ENCODE measurements at regions not wholly inside any gene's neighbourhood (a gene's known extent, or its start where the extent isn't known, plus 50 kb on each side); places are given as distances from the start of the nearest gene placed in this dataset.
"Not testable (repeated sequence)": the region's sequence is repeated elsewhere in the genome, so short reads cannot be mapped to it uniquely, and the experiment has no call there.

- Histone ChIP-seq H3K4me3 (ENCODE audit: control insufficient read depth in 1 of 2, extremely low read depth in 1 of 2, low read length in 1 of 2) (no peak overlapping the region), H3K27ac (ENCODE audit: low read length) (no peak overlapping the region), H3K27me3 (replicated peaks in 1 of 2; ENCODE audit: control insufficient read depth in 2 of 2, extremely low read depth in 1 of 2, insufficient read depth in 2 of 2, low read length in 1 of 2) (no peaks in the 10 kb centered on the region), H3K4me1 (ENCODE audit: control insufficient read depth in 1 of 2, extremely low read depth in 1 of 2, insufficient read depth in 2 of 2, low read length in 2 of 2) (no peaks in the 10 kb centered on the region), H3K36me3 (ENCODE audit: control insufficient read depth in 2 of 2, extremely low read depth in 1 of 2, insufficient read depth in 1 of 2, low read length in 1 of 2) (no peaks in the 10 kb centered on the region), H3K9me3 (no peaks in the 10 kb centered on the region)
- no peak overlapping the region for H3K4me3 Mint-ChIP-seq
- CTCF ChIA-PET, result no interaction called here
- H3K4me1 Mint-ChIP-seq, result no peaks in the 10 kb centered on the region
- POLR2A ChIA-PET, result no interaction called here
- H3K27me3 Mint-ChIP-seq, result no peaks in the 10 kb centered on the region
- no peak overlapping the region for H3K27ac Mint-ChIP-seq
- ATAC-seq (replicated peaks in 1 of 4) (no peak), DNase-seq (no peak)
- 51% methylated on average over 2 of the region's 4 CpGs for WGBS (ENCODE audit: insufficient coverage)
- H3K9me3 Mint-ChIP-seq, result peaks cover 0 to 11% (median 4%) of the 10 kb centered on the region in 3 donors
- no peaks in the 10 kb centered on the region for H3K36me3 Mint-ChIP-seq
Measured at GRCh38 chr9:115837618-115838017, 316.0 kb upstream of the PAPPA start.

GRCh38 chr9:115838417-115838816, 315.2 kb upstream of the PAPPA start:
- peaks cover 0 to 10% (median 4%) of the 10 kb centered on the region in 3 donors for H3K9me3 Mint-ChIP-seq
- no peaks in the 10 kb centered on the region for H3K4me1 Mint-ChIP-seq
- CTCF ChIA-PET, result no interaction called here
- Histone ChIP-seq H3K36me3 (ENCODE audit: control insufficient read depth in 2 of 2, extremely low read depth in 1 of 2, insufficient read depth in 1 of 2, low read length in 1 of 2) (no peaks in the 10 kb centered on the region), H3K27me3 (replicated peaks in 1 of 2; ENCODE audit: control insufficient read depth in 2 of 2, extremely low read depth in 1 of 2, insufficient read depth in 2 of 2, low read length in 1 of 2) (no peaks in the 10 kb centered on the region), H3K4me3 (ENCODE audit: control insufficient read depth in 1 of 2, extremely low read depth in 1 of 2, low read length in 1 of 2) (no peak overlapping the region), H3K9me3 (no peaks in the 10 kb centered on the region), H3K27ac (ENCODE audit: low read length) (no peak overlapping the region), H3K4me1 (ENCODE audit: control insufficient read depth in 1 of 2, extremely low read depth in 1 of 2, insufficient read depth in 2 of 2, low read length in 2 of 2) (no peaks in the 10 kb centered on the region)
- no peak for ATAC-seq (replicated peaks in 1 of 4)
- no peaks in the 10 kb centered on the region for H3K27me3 Mint-ChIP-seq
- H3K27ac Mint-ChIP-seq, result no peak overlapping the region
- no peak for DNase-seq
- no peaks in the 10 kb centered on the region for H3K36me3 Mint-ChIP-seq
- POLR2A ChIA-PET, result no interaction called here
- no peak overlapping the region for H3K4me3 Mint-ChIP-seq
- no CpG with 5 or more reads among the region's 3 CpGs for WGBS (ENCODE audit: insufficient coverage)

DNA sequence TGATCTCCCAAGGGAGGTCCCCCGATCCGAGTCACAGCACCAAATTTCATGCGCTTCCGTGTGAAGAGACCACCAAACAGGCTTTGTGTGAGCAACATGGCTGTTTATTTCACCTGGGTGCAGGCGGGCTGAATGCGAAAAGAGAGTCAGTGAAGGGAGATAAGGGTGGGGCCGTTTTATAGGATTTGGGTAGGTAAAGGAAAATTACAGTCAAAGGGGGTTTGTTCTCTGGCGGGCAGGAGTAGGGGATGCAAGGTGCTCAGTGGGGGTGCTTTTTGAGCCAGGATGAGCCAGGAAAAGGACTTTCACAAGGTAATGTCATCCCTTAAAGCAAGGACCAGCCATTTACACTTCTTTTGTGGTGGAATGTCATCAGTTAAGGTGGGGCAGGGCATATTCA, 309.2 kb upstream of the PAPPA start:
- DNase-seq; H3K27ac Mint-ChIP-seq; H3K4me1 Mint-ChIP-seq; H3K4me3 ChIP-seq (ENCODE audit: control insufficient read depth in 1 of 2, extremely low read depth in 1 of 2, low read length in 1 of 2); POLR2A ChIA-PET; H3K27me3 Mint-ChIP-seq; H3K36me3 Mint-ChIP-seq; H3K4me1 ChIP-seq (ENCODE audit: control insufficient read depth in 1 of 2, extremely low read depth in 1 of 2, insufficient read depth in 2 of 2, low read length in 2 of 2); H3K36me3 ChIP-seq (ENCODE audit: control insufficient read depth in 2 of 2, extremely low read depth in 1 of 2, insufficient read depth in 1 of 2, low read length in 1 of 2); H3K4me3 Mint-ChIP-seq; CTCF ChIA-PET; H3K27me3 ChIP-seq (replicated peaks in 1 of 2; ENCODE audit: control insufficient read depth in 2 of 2, extremely low read depth in 1 of 2, insufficient read depth in 2 of 2, low read length in 1 of 2); H3K9me3 ChIP-seq; ATAC-seq (replicated peaks in 1 of 4); H3K27ac ChIP-seq (ENCODE audit: low read length): not testable (repeated sequence)
- H3K9me3 Mint-ChIP-seq, result peaks cover 0 to 18% (median 0%) of the 10 kb centered on the region in 3 donors
- 90% methylated on average over 6 of the region's 8 CpGs for WGBS (ENCODE audit: insufficient coverage)

GRCh38 chr9:115845648-115846312, 307.8 kb upstream of the PAPPA start:
- no peaks in the 10 kb centered on the region for H3K9me3 ChIP-seq
- POLR2A ChIA-PET, result no interaction called here
- no peak overlapping the region for H3K27ac Mint-ChIP-seq
- H3K4me3 ChIP-seq (ENCODE audit: control insufficient read depth in 1 of 2, extremely low read depth in 1 of 2, low read length in 1 of 2), result no peak overlapping the region
- H3K27ac ChIP-seq (ENCODE audit: low read length), result no peak overlapping the region
- DNase-seq (no peak), ATAC-seq (replicated peaks in 1 of 4) (no peak)
- no peaks in the 10 kb centered on the region for H3K4me1 ChIP-seq (ENCODE audit: control insufficient read depth in 1 of 2, extremely low read depth in 1 of 2, insufficient read depth in 2 of 2, low read length in 2 of 2)
- H3K4me3 Mint-ChIP-seq, result no peak overlapping the region
- no peaks in the 10 kb centered on the region for H3K4me1 Mint-ChIP-seq
- no peaks in the 10 kb centered on the region for H3K36me3 Mint-ChIP-seq
- H3K36me3 ChIP-seq (ENCODE audit: control insufficient read depth in 2 of 2, extremely low read depth in 1 of 2, insufficient read depth in 1 of 2, low read length in 1 of 2), result no peaks in the 10 kb centered on the region
- 57% methylated on average over 1 of the region's 3 CpGs for whole genome bisulfite sequencing (ENCODE audit: insufficient coverage)
- no peaks in the 10 kb centered on the region for H3K27me3 ChIP-seq (replicated peaks in 1 of 2; ENCODE audit: control insufficient read depth in 2 of 2, extremely low read depth in 1 of 2, insufficient read depth in 2 of 2, low read length in 1 of 2)
- peaks cover 0 to 20% (median 2%) of the 10 kb centered on the region in 3 donors for H3K9me3 Mint-ChIP-seq
- H3K27me3 Mint-ChIP-seq, result no peaks in the 10 kb centered on the region
- CTCF ChIA-PET, result no interaction called here

DNA sequence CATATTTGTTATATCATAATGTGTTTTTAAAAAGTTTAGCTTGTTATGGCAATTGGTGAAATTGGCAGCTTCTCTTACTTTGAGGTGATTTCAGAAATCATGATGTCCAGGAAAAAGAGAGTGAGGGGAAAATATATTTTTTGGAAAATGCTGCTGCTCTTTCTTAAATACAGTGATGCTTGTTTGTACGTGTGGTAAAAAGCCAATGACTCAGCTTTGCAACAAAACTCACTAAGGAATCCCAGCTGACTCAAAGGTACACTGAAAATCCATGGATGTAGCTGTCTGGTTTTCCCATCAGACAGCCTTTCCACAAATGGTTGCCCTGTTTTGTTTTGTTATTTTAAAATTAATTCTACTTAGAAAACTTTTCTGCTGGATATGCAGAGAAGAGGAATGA, 306.4 kb upstream of the PAPPA start:
- ChIA-PET POLR2A (interaction anchor here in 1 of 2 donors (0.7 kb wide), 1 partner anchor 29 kb away, joined by 9 read pairs; no protein-coding TSS in a partner anchor), CTCF (no interaction called here)
- Mint-ChIP-seq H3K9me3 (peaks cover 0 to 22% (median 2%) of the 10 kb centered on the region in 3 donors), H3K27me3 (no peaks in the 10 kb centered on the region), H3K36me3 (no peaks in the 10 kb centered on the region), H3K4me1 (no peaks in the 10 kb centered on the region), H3K27ac (no peak overlapping the region), H3K4me3 (no peak overlapping the region)
- DNase-seq, result no peak
- no peaks in the 10 kb centered on the region for H3K27me3 ChIP-seq (replicated peaks in 1 of 2; ENCODE audit: control insufficient read depth in 2 of 2, extremely low read depth in 1 of 2, insufficient read depth in 2 of 2, low read length in 1 of 2)
- H3K4me1 ChIP-seq (ENCODE audit: control insufficient read depth in 1 of 2, extremely low read depth in 1 of 2, insufficient read depth in 2 of 2, low read length in 2 of 2), result no peaks in the 10 kb centered on the region
- H3K4me3 ChIP-seq (ENCODE audit: control insufficient read depth in 1 of 2, extremely low read depth in 1 of 2, low read length in 1 of 2), result no peak overlapping the region
- whole genome bisulfite sequencing (ENCODE audit: insufficient coverage), result no CpG with 5 or more reads among the region's 1 CpG
- H3K9me3 ChIP-seq, result no peaks in the 10 kb centered on the region
- no peak overlapping the region for H3K27ac ChIP-seq (ENCODE audit: low read length)
- no peaks in the 10 kb centered on the region for H3K36me3 ChIP-seq (ENCODE audit: control insufficient read depth in 2 of 2, extremely low read depth in 1 of 2, insufficient read depth in 1 of 2, low read length in 1 of 2)
- no peak for ATAC-seq (replicated peaks in 1 of 4)

DNA sequence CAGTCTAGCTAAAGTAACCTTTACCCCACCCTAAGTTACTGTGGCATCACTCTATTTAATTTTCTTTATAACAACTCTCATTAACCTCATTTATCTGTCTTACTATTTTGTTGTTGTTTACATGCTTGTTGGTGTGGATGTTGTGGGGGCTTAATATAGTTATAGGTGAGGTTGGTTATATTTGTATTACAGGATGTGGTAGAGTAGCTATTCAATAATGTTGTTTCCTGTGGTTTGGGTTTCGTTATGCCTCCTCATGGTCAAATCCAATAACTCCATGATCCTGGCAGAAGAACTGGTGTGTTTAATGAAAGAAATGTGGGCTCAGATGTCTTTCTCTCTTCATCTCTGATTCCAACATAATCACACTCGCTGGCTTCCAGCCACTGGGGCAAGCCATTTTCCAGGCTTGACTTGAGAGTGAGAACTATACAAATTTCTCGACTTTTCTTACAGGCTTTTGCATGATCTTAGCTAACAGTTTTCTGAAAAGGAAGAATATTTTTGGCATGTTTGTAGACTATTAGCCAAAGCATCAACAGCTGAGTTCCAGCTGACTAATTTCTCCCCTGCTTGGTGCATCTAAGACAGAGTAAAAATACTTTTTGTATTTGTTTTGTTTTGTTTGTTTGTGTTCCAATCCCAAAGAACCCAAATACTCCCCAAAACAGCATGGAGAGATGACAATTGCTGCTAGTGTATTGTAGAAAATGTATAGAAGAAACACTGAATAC, 303.7 kb upstream of the PAPPA start:
- POLR2A ChIA-PET, result no interaction called here
- no peaks in the 10 kb centered on the region for H3K36me3 ChIP-seq (ENCODE audit: control insufficient read depth in 2 of 2, extremely low read depth in 1 of 2, insufficient read depth in 1 of 2, low read length in 1 of 2)
- CTCF ChIA-PET, result interaction anchor here in 1 of 2 donors (0.6 kb wide), 1 partner anchor 56 kb away, joined by 3 read pairs; no protein-coding TSS in a partner anchor
- DNase-seq (no peak), ATAC-seq (replicated peaks in 1 of 4) (no peak)
- no peaks in the 10 kb centered on the region for H3K4me1 ChIP-seq (ENCODE audit: control insufficient read depth in 1 of 2, extremely low read depth in 1 of 2, insufficient read depth in 2 of 2, low read length in 2 of 2)
- no peaks in the 10 kb centered on the region for H3K27me3 ChIP-seq (replicated peaks in 1 of 2; ENCODE audit: control insufficient read depth in 2 of 2, extremely low read depth in 1 of 2, insufficient read depth in 2 of 2, low read length in 1 of 2)
- no peaks in the 10 kb centered on the region for H3K27me3 Mint-ChIP-seq
- no CpG with 5 or more reads among the region's 3 CpGs for WGBS (ENCODE audit: insufficient coverage)
- no peaks in the 10 kb centered on the region for H3K9me3 ChIP-seq
- no peaks in the 10 kb centered on the region for H3K4me1 Mint-ChIP-seq
- H3K36me3 Mint-ChIP-seq, result no peaks in the 10 kb centered on the region
- H3K4me3 Mint-ChIP-seq, result no peak overlapping the region
- no peak overlapping the region for H3K27ac ChIP-seq (ENCODE audit: low read length)
- H3K9me3 Mint-ChIP-seq, result peaks cover 0 to 23% (median 2%) of the 10 kb centered on the region in 3 donors
- H3K27ac Mint-ChIP-seq, result no peak overlapping the region
- H3K4me3 ChIP-seq (ENCODE audit: control insufficient read depth in 1 of 2, extremely low read depth in 1 of 2, low read length in 1 of 2), result no peak overlapping the region

All from T-cell (primary cell).